GM12892 (cell line): ENCODE measurements at regions not wholly inside any gene's neighbourhood (a gene's known extent, or its start where the extent isn't known, plus 50 kb on each side); places are given as distances from the start of the nearest gene placed in this dataset.

Source experiments
- POLR2A ChIP-seq: IDR thresholded peaks from 2 replicates; pipeline ENCODE4 v1.6.1; 2011; ENCODE audit warnings: low read depth, low read length, control low read depth
- POLR2AphosphoS5 ChIP-seq: IDR thresholded peaks from 2 replicates; pipeline ENCODE4 v1.6.1; 2011; ENCODE audit warnings: low read depth, low read length, control low read depth
- TAF1 ChIP-seq: IDR thresholded peaks from 2 replicates; pipeline ENCODE4 v1.6.1; 2011; ENCODE audit warnings: low read depth, mild to moderate bottlenecking, control low read depth, low read length, borderline replicate concordance

DNA sequence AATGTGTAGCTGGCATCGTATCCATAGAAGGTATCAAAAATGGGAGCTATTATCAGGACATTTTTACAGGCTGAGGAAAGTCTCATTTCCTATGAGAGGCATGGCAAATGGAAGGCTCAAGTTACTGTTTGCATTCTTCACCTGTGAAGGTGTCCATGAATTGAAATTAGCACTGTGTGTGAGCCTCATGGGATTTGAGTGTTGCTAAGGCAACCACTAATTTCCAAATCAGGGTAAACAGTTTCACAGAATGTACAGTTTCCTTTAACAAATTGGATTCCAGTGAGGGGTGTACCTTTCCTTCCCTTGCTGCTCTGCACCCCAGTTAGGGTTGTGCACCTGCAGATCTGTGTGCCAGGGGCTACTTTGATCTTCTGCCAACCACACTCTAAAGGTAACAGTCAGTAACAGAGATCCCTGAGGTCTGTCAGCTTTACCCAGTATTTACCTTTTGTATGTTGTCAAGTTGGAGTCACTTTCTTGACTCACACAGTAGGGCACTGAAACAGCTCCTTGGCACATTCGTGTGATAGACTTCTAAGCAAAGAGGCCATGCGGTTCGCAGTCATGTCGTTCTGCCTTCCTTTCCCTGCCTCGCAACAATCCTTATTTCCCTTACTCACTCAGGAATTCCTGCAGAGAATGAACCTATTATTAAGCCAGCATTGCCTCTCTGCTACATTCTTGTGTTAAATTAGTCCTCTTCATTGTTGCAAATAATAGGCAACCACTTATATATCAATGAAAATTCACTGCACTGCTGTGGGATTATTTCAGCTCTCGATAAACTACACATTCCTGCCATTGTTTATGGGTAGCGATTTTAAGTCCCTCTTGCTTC, 129.8 kb upstream of the GBE1 start:
- TF ChIP-seq POLR2A: no peak
- no peak for TF ChIP-seq POLR2AphosphoS5
- no peak for TF ChIP-seq TAF1
